ENCODE measurements at regions not wholly inside any gene's neighbourhood (a gene's known extent, or its start where the extent isn't known, plus 50 kb on each side); places are given as distances from the start of the nearest gene placed in this dataset.

DNA sequence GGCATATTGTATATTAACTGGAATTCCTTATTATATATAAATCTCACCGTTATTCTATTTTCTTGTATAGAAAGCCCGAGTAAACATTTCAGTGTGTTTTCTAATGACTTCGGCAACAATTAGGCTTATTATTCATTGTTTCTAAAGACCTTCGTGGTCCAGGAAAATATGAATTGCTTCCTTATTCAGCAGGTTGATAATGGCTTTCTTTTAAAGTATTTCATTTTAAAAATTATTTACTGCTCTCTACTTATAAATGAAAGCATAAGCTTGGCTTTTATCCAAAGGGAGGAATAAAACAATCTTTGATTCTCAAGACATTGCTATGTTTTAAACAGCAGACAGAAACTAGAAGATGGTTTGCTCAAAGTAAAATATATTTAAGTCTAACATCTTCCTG lies 198.4 kb upstream of the RGS18 start:
- Histone ChIP-seq H3K4me1 (ENCODE audit: control insufficient read depth, insufficient read depth, low read length) (no peaks in the 10 kb centered on the region), H3K4me3 (ENCODE audit: low read length) (no peak overlapping the region)
- 91% methylated on average over 3 of the region's 4 CpGs for WGBS (ENCODE audit: insufficient coverage, low lambda C conversion rate)

DNA sequence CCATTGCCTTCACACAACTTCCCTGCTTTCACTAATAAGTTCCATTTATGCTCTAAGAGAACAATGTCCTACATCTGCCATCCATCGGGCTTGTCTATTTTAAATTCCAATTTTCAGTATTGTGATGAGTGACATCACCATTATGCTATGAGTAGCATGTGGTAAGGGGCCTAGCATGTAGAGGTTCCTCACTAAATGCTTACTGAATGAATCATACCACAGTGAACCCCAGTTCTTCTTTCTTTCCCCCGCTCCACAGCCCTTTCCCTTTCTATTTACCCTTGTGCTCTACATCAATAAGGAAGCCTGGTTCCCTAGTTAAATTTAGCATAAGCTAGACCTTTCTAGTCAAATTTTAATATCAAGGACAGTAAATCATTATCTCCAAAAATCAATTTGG lies 195.0 kb upstream of the RGS18 start:
- WGBS (ENCODE audit: insufficient coverage, low lambda C conversion rate), result 100% methylated on average over 1 of the region's 2 CpGs
- H3K4me1 ChIP-seq (ENCODE audit: control insufficient read depth, insufficient read depth, low read length), result no peaks in the 10 kb centered on the region
- H3K4me3 ChIP-seq (ENCODE audit: low read length), result no peak overlapping the region
- no peaks in the 10 kb centered on the region for H3K9me3 ChIP-seq (ENCODE audit: control insufficient read depth, low read depth, low read length)
- no peak for DNase-seq
- no peak overlapping the region for H3K27ac ChIP-seq (ENCODE audit: low read length)
- no peaks in the 10 kb centered on the region for H3K27me3 ChIP-seq (ENCODE audit: control insufficient read depth, insufficient read depth, low read length)
- no peaks in the 10 kb centered on the region for H3K36me3 ChIP-seq (ENCODE audit: control insufficient read depth, insufficient read depth, low read length)

More for the DNA sequence above, 198.4 kb upstream of the RGS18 start:
- no peaks in the 10 kb centered on the region for H3K27me3 ChIP-seq (ENCODE audit: control insufficient read depth, insufficient read depth, low read length)
- no peaks in the 10 kb centered on the region for H3K36me3 ChIP-seq (ENCODE audit: control insufficient read depth, insufficient read depth, low read length)
- H3K9me3 ChIP-seq (ENCODE audit: control insufficient read depth, low read depth, low read length), result no peaks in the 10 kb centered on the region
- H3K27ac ChIP-seq (ENCODE audit: low read length), result no peak overlapping the region
- DNase-seq, result no peak

DNA sequence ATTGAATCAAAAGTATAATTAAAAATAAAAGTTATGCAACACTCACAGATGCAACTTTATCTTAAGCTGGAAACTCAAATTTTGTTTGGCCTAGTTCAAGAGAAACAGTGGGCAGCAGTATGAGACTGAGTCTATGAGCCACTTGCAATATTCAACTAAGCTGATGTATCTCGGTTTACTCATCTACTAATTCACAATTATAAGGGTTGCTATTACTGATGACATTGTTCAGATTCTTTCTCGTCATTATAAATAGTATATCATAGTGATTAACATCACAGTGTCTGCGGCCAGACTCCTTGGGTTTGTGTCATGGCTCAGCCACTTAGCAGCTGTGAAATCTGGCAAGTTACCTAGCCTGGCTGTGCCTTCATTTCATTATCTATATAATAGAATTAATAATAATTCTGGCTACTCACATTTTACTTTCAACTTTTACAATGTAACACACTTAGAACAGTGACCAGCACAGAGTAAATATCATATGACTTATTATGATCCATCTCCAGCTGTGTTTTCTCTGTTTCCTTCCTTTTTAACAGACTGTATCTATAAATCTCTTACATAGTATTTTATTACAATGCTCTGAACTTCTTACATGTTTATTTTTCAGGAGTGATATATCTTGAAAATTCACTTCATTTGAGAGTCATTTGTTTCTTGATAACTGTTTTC lies 194.3 kb upstream of the RGS18 start:
- no peak overlapping the region for H3K27ac ChIP-seq (ENCODE audit: low read length)
- H3K4me3 ChIP-seq (ENCODE audit: low read length), result no peak overlapping the region
- 40% methylated on average over 1 of the region's 3 CpGs for WGBS (ENCODE audit: insufficient coverage, low lambda C conversion rate)
- no peaks in the 10 kb centered on the region for H3K4me1 ChIP-seq (ENCODE audit: control insufficient read depth, insufficient read depth, low read length)
- no peaks in the 10 kb centered on the region for H3K27me3 ChIP-seq (ENCODE audit: control insufficient read depth, insufficient read depth, low read length)
- DNase-seq, result no peak
- no peaks in the 10 kb centered on the region for H3K36me3 ChIP-seq (ENCODE audit: control insufficient read depth, insufficient read depth, low read length)
- no peaks in the 10 kb centered on the region for H3K9me3 ChIP-seq (ENCODE audit: control insufficient read depth, low read depth, low read length)

DNA sequence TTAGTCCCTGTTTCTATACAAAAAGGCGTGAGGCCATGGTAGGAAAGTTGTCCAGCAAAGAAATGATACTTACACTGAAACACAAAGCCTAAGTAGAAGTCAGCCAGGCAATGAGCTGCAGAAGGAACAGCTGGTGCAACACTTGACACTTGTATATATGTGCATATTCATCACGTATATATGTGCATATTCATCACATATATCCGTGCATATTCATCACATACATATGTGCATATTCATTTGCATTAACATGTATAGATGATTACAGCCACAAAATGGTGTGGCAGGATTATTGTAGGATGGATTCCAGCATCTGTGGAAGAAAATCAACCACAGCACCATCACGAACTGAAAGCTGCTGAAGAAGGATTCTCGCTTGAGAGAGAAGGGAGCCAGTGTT lies 189.0 kb upstream of the RGS18 start:
- H3K4me1 ChIP-seq (ENCODE audit: control insufficient read depth, insufficient read depth, low read length), result no peaks in the 10 kb centered on the region
- H3K27me3 ChIP-seq (ENCODE audit: control insufficient read depth, insufficient read depth, low read length), result no peaks in the 10 kb centered on the region
- no peak for DNase-seq
- WGBS (ENCODE audit: insufficient coverage, low lambda C conversion rate), result 100% methylated on average over 1 of the region's 5 CpGs
- no peaks in the 10 kb centered on the region for H3K9me3 ChIP-seq (ENCODE audit: control insufficient read depth, low read depth, low read length)
- H3K36me3 ChIP-seq (ENCODE audit: control insufficient read depth, insufficient read depth, low read length), result no peaks in the 10 kb centered on the region
- H3K27ac ChIP-seq (ENCODE audit: low read length), result no peak overlapping the region
- H3K4me3 ChIP-seq (ENCODE audit: low read length), result no peak overlapping the region

DNA sequence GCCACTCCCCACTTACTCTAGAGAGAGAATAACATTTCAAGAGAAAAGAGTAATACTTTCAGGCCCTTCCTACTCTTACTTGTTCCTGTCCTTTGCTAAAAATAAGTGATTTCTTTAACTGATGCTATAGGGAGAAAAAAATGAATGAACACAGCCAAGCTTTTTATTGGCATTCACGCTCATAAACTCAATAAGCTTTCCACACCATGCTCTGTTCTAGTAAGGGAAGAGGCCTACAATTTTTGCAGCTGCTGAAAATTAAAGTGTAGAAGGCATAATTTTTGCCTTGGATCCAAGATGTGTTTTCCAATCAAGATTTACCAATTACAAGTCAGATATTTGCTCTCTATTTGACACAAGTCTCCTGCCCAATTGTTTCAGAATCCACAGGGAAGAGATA lies 188.1 kb upstream of the RGS18 start:
- no CpG with 5 or more reads among the region's 1 CpG for WGBS (ENCODE audit: insufficient coverage, low lambda C conversion rate)
- DNase-seq, result no peak
- H3K9me3 ChIP-seq (ENCODE audit: control insufficient read depth, low read depth, low read length), result no peaks in the 10 kb centered on the region
- no peaks in the 10 kb centered on the region for H3K27me3 ChIP-seq (ENCODE audit: control insufficient read depth, insufficient read depth, low read length)
- H3K4me1 ChIP-seq (ENCODE audit: control insufficient read depth, insufficient read depth, low read length), result no peaks in the 10 kb centered on the region
- no peak overlapping the region for H3K4me3 ChIP-seq (ENCODE audit: low read length)
- H3K27ac ChIP-seq (ENCODE audit: low read length), result no peak overlapping the region
- no peaks in the 10 kb centered on the region for H3K36me3 ChIP-seq (ENCODE audit: control insufficient read depth, insufficient read depth, low read length)

DNA sequence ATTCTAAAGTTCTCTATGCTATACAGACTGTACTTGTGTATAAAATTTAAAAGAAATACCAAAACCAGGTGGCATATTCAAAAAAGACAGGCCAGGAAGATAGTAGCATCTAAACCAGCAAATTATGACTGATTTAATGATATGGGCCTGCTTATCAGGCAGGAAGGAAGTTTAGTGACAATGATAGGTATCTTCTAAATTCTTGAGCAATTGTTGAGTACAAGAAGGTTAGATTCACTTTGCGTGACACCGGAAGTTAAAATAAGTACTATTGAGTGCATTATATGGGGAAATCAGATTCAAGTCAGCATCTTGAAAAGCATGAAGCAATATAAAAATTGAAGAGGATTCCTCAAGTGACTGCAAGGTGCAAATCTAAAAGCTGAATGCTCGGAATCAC lies 186.8 kb upstream of the RGS18 start:
- Histone ChIP-seq H3K27me3 (ENCODE audit: control insufficient read depth, insufficient read depth, low read length) (no peaks in the 10 kb centered on the region), H3K4me1 (ENCODE audit: control insufficient read depth, insufficient read depth, low read length) (no peaks in the 10 kb centered on the region), H3K4me3 (ENCODE audit: low read length) (no peak overlapping the region), H3K36me3 (ENCODE audit: control insufficient read depth, insufficient read depth, low read length) (no peaks in the 10 kb centered on the region), H3K9me3 (ENCODE audit: control insufficient read depth, low read depth, low read length) (no peaks in the 10 kb centered on the region), H3K27ac (ENCODE audit: low read length) (no peak overlapping the region)
- DNase-seq, result no peak
- 100% methylated on average over 1 of the region's 3 CpGs for WGBS (ENCODE audit: insufficient coverage, low lambda C conversion rate)

DNA sequence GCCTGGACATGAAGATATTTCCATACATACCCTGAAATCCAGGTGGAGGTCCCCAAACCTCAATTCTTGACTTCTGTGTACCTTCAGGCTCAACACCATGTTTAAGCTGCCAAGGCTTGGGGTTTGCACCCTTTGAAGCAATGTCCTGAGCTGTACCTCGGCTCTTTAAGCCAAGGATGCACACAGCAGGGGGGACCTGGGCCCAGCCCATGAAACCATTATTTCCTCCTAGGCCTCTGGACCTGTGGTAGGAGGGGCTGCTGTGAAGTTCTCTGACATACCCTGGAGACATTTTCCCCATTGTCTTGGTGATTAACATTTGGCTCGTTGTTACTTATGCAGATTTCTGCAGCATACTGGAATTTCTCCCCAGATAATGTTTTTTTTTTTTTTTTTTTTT lies 184.3 kb upstream of the RGS18 start:
- H3K4me3 ChIP-seq (ENCODE audit: low read length), result no peak overlapping the region
- H3K9me3 ChIP-seq (ENCODE audit: control insufficient read depth, low read depth, low read length), result no peaks in the 10 kb centered on the region
- 100% methylated on average over 1 of the region's 2 CpGs for WGBS (ENCODE audit: insufficient coverage, low lambda C conversion rate)
- H3K27me3 ChIP-seq (ENCODE audit: control insufficient read depth, insufficient read depth, low read length), result no peaks in the 10 kb centered on the region
- no peak for DNase-seq
- H3K36me3 ChIP-seq (ENCODE audit: control insufficient read depth, insufficient read depth, low read length), result no peaks in the 10 kb centered on the region
- no peaks in the 10 kb centered on the region for H3K4me1 ChIP-seq (ENCODE audit: control insufficient read depth, insufficient read depth, low read length)
- no peak overlapping the region for H3K27ac ChIP-seq (ENCODE audit: low read length)

DNA sequence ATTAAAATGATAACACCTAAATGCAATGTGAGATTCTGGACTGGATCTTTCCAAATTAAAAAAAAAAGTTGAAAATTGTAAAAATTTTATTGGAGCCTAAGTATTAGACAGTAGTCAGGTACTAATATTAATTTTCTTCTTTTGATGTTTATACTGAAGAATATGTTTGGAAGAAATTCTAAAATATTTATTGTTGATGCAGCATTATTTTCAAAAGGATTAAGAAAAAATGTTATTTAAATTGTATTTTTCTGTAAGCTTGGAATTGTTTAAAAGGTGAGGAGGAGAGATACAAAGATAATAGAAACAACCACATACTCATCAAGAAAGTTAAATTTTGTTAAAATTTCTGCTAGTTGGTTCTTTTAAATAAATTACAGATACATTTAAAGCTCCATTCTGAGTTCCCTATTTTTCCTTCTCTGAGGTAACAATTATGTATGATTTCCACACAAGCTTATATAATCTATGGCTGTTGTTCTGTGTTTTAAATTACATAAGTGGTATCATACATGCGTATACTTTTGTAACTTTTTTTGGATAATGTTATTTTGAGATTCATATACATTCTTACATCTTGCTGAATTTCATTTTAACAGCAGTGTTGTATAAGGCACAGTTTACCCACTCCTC lies 180.3 kb upstream of the RGS18 start:
- Histone ChIP-seq H3K36me3 (ENCODE audit: control insufficient read depth, insufficient read depth, low read length) (no peaks in the 10 kb centered on the region), H3K27me3 (ENCODE audit: control insufficient read depth, insufficient read depth, low read length) (no peaks in the 10 kb centered on the region), H3K27ac (ENCODE audit: low read length) (no peak overlapping the region), H3K4me1 (ENCODE audit: control insufficient read depth, insufficient read depth, low read length) (no peaks in the 10 kb centered on the region), H3K9me3 (ENCODE audit: control insufficient read depth, low read depth, low read length) (peaks cover 3% of the 10 kb centered on the region), H3K4me3 (ENCODE audit: low read length) (no peak overlapping the region)
- DNase-seq, result no peak
- WGBS (ENCODE audit: insufficient coverage, low lambda C conversion rate), result no CpG with 5 or more reads among the region's 1 CpG

DNA sequence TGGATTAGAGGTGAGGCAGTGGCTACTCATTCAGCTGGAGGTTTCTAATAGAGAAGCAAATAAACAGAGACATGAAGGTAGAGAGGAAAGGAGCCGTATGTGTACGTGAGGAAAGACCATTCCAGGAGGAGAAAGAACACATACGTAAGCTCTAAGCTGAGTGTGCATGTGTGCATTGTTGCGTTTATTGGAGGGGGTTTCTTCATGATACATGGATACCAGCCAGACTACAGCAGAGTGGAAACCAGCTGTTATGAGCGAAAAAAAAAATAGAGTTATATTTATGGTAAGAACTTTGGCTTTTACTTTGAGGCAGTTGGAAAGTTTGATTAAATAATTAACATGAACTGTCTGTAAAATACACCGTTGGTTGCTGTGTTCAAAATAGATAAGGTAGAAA lies 173.4 kb upstream of the RGS18 start:
- no peaks in the 10 kb centered on the region for H3K27me3 ChIP-seq (ENCODE audit: control insufficient read depth, insufficient read depth, low read length)
- no peak overlapping the region for H3K4me3 ChIP-seq (ENCODE audit: low read length)
- H3K36me3 ChIP-seq (ENCODE audit: control insufficient read depth, insufficient read depth, low read length), result no peaks in the 10 kb centered on the region
- DNase-seq, result no peak
- WGBS (ENCODE audit: insufficient coverage, low lambda C conversion rate), result 83% methylated on average over 5 of the region's 6 CpGs
- H3K27ac ChIP-seq (ENCODE audit: low read length), result no peak overlapping the region
- peaks cover 7% of the 10 kb centered on the region for H3K9me3 ChIP-seq (ENCODE audit: control insufficient read depth, low read depth, low read length)
- no peaks in the 10 kb centered on the region for H3K4me1 ChIP-seq (ENCODE audit: control insufficient read depth, insufficient read depth, low read length)

DNA sequence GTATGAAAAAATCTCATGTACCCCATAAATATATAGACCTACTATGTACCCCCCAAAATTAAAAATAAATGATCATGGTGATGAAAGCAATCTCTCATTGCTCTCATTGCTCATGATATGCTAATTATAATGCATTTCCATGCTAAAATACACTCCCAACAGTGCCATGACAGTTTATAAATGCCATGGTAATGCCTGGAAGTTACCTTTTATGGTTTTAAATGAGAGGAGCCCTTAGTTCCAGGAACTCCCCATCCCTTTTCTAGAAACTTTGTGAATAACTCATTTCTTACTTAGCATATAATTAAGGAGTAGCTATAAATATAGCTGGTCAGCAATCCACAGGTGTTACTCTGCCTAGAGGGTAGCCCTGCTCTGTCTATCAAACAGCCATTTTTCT lies 166.1 kb upstream of the RGS18 start:
- Histone ChIP-seq H3K4me3 (ENCODE audit: low read length) (no peak overlapping the region), H3K27ac (ENCODE audit: low read length) (no peak overlapping the region), H3K9me3 (ENCODE audit: control insufficient read depth, low read depth, low read length) (peaks cover 2% of the 10 kb centered on the region), H3K27me3 (ENCODE audit: control insufficient read depth, insufficient read depth, low read length) (no peaks in the 10 kb centered on the region), H3K4me1 (ENCODE audit: control insufficient read depth, insufficient read depth, low read length) (no peaks in the 10 kb centered on the region), H3K36me3 (ENCODE audit: control insufficient read depth, insufficient read depth, low read length) (no peaks in the 10 kb centered on the region)
- DNase-seq, result no peak

DNA sequence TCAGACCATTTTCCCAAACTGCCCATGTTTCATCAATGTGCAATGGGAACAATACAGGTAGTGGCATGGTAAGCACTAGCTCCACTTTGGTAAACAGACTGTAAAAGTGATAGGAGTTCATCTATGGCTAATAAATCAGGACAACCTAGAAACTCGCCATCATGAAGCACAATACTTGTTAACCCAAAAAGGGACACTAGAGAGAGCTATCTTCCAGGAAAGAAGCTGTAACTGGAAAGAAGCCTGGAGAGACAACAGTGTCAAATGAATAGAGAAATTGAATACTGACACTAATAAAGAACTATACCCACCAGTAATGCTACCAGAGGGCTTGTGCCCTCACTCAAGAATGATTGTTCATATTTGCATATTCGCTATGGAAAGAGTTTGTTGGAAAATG lies 164.7 kb upstream of the RGS18 start:
- peak; percentile 3 to 8 for DNase-seq
- H3K4me1 ChIP-seq (ENCODE audit: control insufficient read depth, insufficient read depth, low read length), result no peaks in the 10 kb centered on the region
- no peaks in the 10 kb centered on the region for H3K9me3 ChIP-seq (ENCODE audit: control insufficient read depth, low read depth, low read length)
- H3K4me3 ChIP-seq (ENCODE audit: low read length), result no peak overlapping the region
- 88% methylated on average over 1 of the region's 2 CpGs for WGBS (ENCODE audit: insufficient coverage, low lambda C conversion rate)
- H3K27me3 ChIP-seq (ENCODE audit: control insufficient read depth, insufficient read depth, low read length), result no peaks in the 10 kb centered on the region
- H3K36me3 ChIP-seq (ENCODE audit: control insufficient read depth, insufficient read depth, low read length), result no peaks in the 10 kb centered on the region
- no peak overlapping the region for H3K27ac ChIP-seq (ENCODE audit: low read length)

Measured in large intestine (tissue), 3 donors.